HFFc6 (cell line): ENCODE measurements at regions not wholly inside any gene's neighbourhood (a gene's known extent, or its start where the extent isn't known, plus 50 kb on each side); places are given as distances from the start of the nearest gene placed in this dataset.
"Not testable (repeated sequence)": the region's sequence is repeated elsewhere in the genome, so short reads cannot be mapped to it uniquely, and the experiment has no call there.

Experiments used
- DNase-seq: peaks from one replicate; pipeline ENCODE4 v3.0.0-alpha.2; 2018
- H3K27ac Mint-ChIP-seq: 2 replicates; pipeline ENCODE4 v1.8.0; 2020; ENCODE audit warnings: mild to moderate bottlenecking, mixed read lengths
- H3K27me3 Mint-ChIP-seq: 2 replicates; pipeline ENCODE4 v1.8.0; 2021; ENCODE audit warnings: mild to moderate bottlenecking, moderate library complexity, mixed read lengths; ENCODE audit not compliant: insufficient read depth
- H3K36me3 Mint-ChIP-seq: 2 replicates; pipeline ENCODE4 v1.8.0; 2021; ENCODE audit warnings: low read depth, mixed read lengths
- H3K4me1 Mint-ChIP-seq: 2 replicates; pipeline ENCODE4 v1.8.0; 2020; ENCODE audit warnings: low read depth, mixed read lengths
- H3K4me3 Mint-ChIP-seq: 2 replicates; pipeline ENCODE4 v1.8.0; 2020; ENCODE audit warnings: mild to moderate bottlenecking, moderate library complexity, mixed read lengths
- H3K9me3 Mint-ChIP-seq: 2 replicates; pipeline ENCODE4 v1.8.0; 2020; ENCODE audit warnings: mild to moderate bottlenecking, mixed read lengths
- CTCF ChIP-seq: fragments of 200-600 bp; sonication (generic); IDR thresholded peaks from 2 replicates; pipeline ENCODE4 v1.5.0; 2021; ENCODE audit warnings: antibody characterized with exemption, mild to moderate bottlenecking

- no peaks in the 10 kb centered on the region; the same call in 1 of the 2 replicates for H3K4me1 Mint-ChIP-seq
- H3K27ac Mint-ChIP-seq, result no peak overlapping the region
These were observed 65.2 kb upstream of the LOC128125822 start for GRCh38 chr6:63507096-63507495.

GRCh38 chr6:63509652-63510352, 62.5 kb upstream of the LOC128125822 start:
- H3K9me3 Mint-ChIP-seq, result no peaks in the 10 kb centered on the region
- H3K4me1 Mint-ChIP-seq, result no peaks in the 10 kb centered on the region; the same call in 1 of the 2 replicates
- H3K36me3 Mint-ChIP-seq, result no peaks in the 10 kb centered on the region
- no peak overlapping the region for H3K4me3 Mint-ChIP-seq
- peaks cover 14% of the 10 kb centered on the region for H3K27me3 Mint-ChIP-seq
- H3K27ac Mint-ChIP-seq, result no peak overlapping the region
- no peak for TF ChIP-seq CTCF
- DNase-seq, result no peak

More at GRCh38 chr6:63507096-63507495, 65.2 kb upstream of the LOC128125822 start:
- no peak for DNase-seq
- Mint-ChIP-seq H3K9me3 (no peaks in the 10 kb centered on the region), H3K36me3 (no peaks in the 10 kb centered on the region), H3K4me3 (no peak overlapping the region), H3K27me3 (peaks cover 6% of the 10 kb centered on the region)
- no peak for TF ChIP-seq CTCF

GRCh38 chr6:63510353-63510686, 62.0 kb upstream of the LOC128125822 start:
- H3K27ac Mint-ChIP-seq, result no peak overlapping the region
- H3K27me3 Mint-ChIP-seq, result peaks cover 14% of the 10 kb centered on the region
- H3K4me3 Mint-ChIP-seq, result no peak overlapping the region
- DNase-seq, result no peak
- H3K9me3 Mint-ChIP-seq, result no peaks in the 10 kb centered on the region
- no peaks in the 10 kb centered on the region for H3K4me1 Mint-ChIP-seq
- no peaks in the 10 kb centered on the region for H3K36me3 Mint-ChIP-seq
- TF ChIP-seq CTCF, result no peak

- H3K4me3 Mint-ChIP-seq, result no peak overlapping the region
- no peak for DNase-seq
- H3K36me3 Mint-ChIP-seq, result no peaks in the 10 kb centered on the region
- H3K9me3 Mint-ChIP-seq, result no peaks in the 10 kb centered on the region
- no peaks in the 10 kb centered on the region for H3K4me1 Mint-ChIP-seq
- no peak overlapping the region for H3K27ac Mint-ChIP-seq
- peaks cover 14% of the 10 kb centered on the region for H3K27me3 Mint-ChIP-seq
- TF ChIP-seq CTCF, result no peak
These were observed 61.4 kb upstream of the LOC128125822 start for GRCh38 chr6:63510849-63511248.

- H3K27me3 Mint-ChIP-seq, result peaks cover 14% of the 10 kb centered on the region
- H3K9me3 Mint-ChIP-seq, result no peaks in the 10 kb centered on the region
- H3K4me1 Mint-ChIP-seq, result no peaks in the 10 kb centered on the region
- DNase-seq, result no peak
- TF ChIP-seq CTCF, result no peak
- H3K4me3 Mint-ChIP-seq, result no peak overlapping the region
- H3K36me3 Mint-ChIP-seq, result no peaks in the 10 kb centered on the region
- H3K27ac Mint-ChIP-seq, result no peak overlapping the region
These were observed 57.6 kb upstream of the LOC128125822 start for GRCh38 chr6:63514488-63515173.

GRCh38 chr6:63515227-63515626, 57.1 kb upstream of the LOC128125822 start:
- peaks cover 14% of the 10 kb centered on the region for H3K27me3 Mint-ChIP-seq
- H3K4me1 Mint-ChIP-seq, H3K4me3 Mint-ChIP-seq, DNase-seq, H3K9me3 Mint-ChIP-seq, H3K27ac Mint-ChIP-seq, H3K36me3 Mint-ChIP-seq: not testable (repeated sequence)
